GM21529 (cell line): ENCODE measurements at regions not wholly inside any gene's neighbourhood (a gene's known extent, or its start where the extent isn't known, plus 50 kb on each side); places are given as distances from the start of the nearest gene placed in this dataset.
"Not testable (repeated sequence)": the region's sequence is repeated elsewhere in the genome, so short reads cannot be mapped to it uniquely, and the experiment has no call there.

Experiments
- ATAC-seq: cut with Tn5 transposase; IDR thresholded peaks from one replicate; pipeline ENCODE4 v1.9.1; 2021; ENCODE audit not compliant: unreplicated experiment

DNA sequence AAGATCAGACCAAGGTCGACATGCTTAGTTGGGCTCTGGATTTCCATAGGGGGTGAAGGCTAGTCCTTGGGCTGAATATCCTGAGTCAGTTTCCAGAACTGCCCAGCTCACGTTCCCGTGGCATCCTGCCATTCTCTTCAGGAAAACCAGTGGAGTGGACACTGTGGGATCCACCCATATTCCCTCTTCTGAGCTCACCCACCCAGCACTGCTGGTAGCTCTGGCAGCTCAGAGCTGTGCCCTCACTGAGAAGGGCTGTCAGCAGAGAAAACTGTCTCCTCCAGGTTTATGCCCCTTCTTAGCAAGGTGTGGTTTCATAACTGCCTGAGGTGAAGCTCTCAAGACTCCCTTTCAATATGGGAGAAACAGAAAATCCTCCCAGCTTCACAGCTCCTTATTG lies 111.7 kb downstream of the GGTLC2 start:
- ATAC-seq: no peak

GRCh38 chr22:22756551-22757201 lies 112.3 kb downstream of the GGTLC2 start:
- not testable (repeated sequence) for ATAC-seq

- not testable (repeated sequence) for ATAC-seq
These were observed 113.8 kb downstream of the GGTLC2 start for GRCh38 chr22:22758101-22758807.

- ATAC-seq: no peak
These were observed 115.0 kb downstream of the GGTLC2 start for GRCh38 chr22:22759371-22759770.

- no peak for ATAC-seq
These were observed 115.6 kb downstream of the GGTLC2 start for GRCh38 chr22:22759889-22760546.

GRCh38 chr22:22761606-22761962 lies 117.2 kb downstream of the GGTLC2 start:
- no peak for ATAC-seq

DNA sequence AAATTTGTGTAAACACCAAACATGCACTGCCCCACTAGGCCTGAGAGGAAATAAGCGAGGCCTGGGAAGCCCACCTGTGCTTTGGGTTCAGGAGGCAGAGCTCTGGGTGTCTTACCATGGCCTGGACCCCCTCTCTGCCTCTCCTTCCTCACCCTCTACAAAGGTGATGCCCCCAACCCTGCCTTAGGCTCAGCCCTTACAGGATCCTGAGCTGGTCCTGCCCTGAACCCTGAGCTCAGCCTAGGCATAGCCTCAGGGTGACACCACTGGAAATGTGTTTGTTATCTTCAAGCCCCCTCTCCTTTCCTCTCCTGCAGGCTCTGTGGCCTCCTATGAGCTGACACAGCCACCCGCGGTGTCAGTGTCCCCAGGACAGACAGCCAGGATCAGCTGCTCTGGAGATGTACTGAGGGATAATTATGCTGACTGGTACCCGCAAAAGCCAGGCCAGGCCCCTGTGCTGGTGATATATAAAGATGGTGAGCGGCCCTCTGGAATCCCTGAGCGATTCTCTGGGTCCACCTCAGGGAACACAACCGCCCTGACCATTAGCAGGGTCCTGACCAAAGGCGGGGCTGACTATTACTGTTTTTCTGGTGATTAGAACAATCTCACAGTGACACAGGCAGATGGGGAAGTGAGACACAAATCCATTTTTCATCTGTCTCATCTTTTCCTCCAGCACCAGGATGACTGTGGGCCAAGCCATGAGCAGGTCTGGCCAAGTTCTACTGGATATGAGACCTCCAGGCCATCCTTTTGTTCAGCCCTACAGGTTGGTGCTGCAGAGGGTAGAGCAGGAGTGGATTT lies 117.8 kb downstream of the GGTLC2 start:
- ATAC-seq: no peak

DNA sequence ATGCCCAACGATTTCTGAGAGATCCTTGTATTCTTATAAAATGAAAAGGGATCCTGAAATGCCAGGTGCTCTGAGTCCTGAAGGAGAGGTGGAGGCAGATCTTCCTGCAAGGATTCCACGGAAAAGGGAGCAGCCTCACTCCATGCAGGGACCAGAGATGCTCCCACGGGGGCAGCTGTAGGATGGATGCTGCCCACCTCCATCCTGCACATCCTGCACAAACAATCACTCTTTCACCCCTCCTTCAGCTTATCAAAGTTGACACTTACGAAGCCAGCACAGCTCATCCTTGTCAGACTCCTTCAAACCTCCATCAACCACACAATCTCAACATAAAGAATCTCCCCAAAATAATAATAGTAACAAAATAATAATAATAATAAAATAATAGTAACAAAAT lies 119.1 kb downstream of the GGTLC2 start:
- ATAC-seq: no peak

DNA sequence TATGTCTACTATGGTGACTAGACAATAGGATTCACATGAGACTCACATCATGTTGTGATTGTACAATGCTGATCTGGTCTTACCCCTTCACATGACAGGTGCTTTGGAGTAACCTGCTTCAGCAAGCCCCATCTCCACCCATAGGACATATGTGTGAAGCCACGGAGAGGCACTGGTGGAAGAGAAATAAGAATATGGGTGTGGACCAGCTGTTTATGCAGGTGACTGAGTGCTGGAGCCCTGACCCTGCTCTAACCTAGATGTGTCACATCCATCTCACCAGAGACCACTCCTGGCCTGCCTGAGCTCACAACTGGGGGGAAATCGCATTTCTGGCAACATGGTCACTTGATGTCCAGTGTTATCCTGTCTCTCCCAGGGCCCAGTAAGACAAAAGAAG lies 119.7 kb downstream of the GGTLC2 start:
- ATAC-seq: no peak

DNA sequence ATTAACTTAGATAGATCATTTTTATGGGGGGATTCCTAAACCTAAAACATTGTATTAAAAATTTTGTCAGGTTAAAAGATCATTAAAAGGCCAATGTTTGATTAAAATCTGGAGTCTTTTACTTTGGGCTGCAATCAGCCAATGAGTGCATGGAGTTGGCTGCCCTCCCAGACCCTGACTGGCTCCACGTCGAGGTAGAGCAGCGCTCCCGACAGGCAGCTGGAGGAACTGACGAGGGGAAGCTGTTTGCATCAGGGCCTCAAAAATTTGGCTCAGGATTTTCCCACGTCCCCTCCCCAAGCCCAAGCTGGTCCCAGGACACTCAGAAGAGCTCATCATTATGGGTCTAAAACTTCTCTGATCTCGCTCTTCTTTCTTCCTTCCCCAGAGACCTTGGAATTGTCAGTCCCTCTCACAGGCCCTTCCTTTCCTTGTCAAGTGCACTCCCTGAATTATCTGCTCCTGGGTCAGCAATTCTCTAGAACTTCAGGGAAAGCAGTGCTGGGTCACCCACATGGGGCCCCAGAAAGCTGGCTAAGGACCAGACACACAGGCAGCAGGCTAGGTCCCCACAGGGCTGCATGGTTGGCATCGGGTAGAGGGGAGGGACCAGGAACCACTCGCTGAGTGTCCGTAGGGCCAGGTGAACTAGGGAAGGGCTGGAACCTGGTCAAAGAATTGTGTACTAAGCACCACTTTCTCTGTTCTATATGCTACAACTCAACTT lies 119.6 kb upstream of the IGLL5 start:
- ATAC-seq: no peak

DNA sequence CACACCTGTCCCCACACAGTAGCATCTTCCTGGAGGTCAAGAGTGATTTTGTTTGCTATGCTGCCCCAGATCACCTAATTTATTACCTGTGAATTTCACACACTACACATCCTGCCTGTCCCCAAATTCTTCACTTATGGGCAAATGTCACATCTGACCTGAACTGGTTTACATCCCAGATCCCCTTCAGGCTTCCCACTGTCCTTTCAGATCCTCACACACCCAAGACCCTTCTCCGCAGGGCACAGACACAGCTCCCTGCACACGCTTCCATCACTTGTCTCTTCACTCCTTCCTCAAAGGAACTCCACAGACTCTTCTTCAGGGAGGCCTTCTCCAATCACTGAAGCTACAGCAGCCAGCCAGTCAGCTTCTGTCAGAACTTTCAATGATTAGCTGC lies 118.7 kb upstream of the IGLL5 start:
- no peak for ATAC-seq

DNA sequence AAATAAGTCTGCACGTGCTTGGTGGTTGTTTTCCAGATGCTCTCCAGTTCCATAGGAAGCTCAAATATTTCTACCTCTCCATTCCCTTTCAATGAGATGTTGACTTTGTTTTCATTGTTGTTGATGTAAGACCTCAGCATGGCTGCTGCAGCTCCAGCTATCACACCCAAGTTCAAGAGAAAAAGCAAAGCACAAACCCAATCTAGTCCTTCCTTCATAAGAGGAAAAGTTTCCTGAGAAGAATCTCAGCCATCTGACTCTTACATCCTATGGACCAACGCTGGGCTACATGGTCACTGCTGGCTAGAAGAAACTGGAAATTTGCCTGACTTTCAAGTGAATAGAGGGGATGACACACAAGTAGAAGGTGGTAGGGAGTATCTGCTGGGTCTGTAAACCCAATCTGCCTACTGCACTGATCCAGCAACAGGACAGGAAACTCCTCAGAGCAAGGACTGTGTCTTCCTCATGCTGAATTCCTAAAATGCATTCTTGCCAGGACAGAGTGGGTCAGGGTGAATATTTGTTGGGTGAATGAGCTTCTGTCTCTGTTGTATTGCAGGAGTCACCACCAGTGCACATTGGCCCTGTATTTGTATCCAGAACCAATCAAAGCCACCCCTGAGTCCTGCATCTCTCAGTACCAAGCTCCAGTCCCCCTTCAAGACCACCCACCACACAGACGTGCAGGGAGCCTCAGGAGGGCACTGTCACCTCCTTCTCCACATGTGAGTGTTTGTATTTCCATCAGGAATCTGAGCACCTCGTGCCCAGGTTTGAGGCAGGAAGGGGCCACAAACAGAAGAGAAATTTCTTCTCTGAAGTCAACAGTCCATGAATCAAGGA lies 118.0 kb upstream of the IGLL5 start:
- ATAC-seq: no peak

GRCh38 chr22:22770280-22770871 lies 117.2 kb upstream of the IGLL5 start:
- no peak for ATAC-seq

DNA sequence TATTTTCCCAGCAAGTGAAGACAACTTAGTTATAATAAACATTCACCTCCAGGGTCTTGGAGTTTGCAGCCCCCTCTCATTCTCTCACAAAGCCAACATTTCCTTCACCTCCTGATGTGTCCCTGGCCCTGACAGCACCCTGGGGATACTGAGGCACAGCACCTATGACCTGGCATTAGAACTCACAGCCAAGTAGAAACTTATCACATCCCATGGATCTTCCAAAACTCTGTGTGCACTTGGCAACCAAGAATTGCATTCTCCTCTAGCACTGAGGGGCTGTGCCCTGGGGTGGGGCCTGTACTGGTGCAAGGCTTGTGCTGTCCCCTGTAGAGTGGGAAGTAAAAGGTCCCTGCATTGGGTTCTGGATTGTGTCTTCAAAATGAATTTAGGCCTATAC lies 116.7 kb upstream of the IGLL5 start:
- no peak for ATAC-seq

- no peak for ATAC-seq
These were observed 115.8 kb upstream of the IGLL5 start for GRCh38 chr22:22771696-22772377.

- ATAC-seq: no peak
These were observed 115.2 kb upstream of the IGLL5 start for GRCh38 chr22:22772396-22772795.

DNA sequence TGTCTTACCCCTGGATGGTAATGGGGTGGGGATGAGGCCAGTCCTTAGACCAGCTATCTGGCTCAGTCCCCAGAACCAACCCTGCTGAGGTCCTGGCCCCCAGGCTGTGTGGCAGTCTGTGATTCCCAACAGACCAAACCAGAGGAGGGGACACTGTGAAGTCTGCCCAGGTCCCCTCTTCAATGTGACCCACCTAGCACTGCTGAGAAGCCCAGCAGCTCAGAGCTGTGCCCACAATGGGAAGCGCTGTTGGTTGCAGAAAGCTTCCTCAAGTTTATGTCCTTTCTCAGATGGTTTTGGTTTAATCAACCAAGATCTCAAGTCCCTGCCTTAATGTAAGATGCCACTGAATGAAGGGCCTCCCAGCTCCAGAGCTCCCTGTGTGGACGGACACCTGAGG lies 114.7 kb upstream of the IGLL5 start:
- ATAC-seq: no peak

DNA sequence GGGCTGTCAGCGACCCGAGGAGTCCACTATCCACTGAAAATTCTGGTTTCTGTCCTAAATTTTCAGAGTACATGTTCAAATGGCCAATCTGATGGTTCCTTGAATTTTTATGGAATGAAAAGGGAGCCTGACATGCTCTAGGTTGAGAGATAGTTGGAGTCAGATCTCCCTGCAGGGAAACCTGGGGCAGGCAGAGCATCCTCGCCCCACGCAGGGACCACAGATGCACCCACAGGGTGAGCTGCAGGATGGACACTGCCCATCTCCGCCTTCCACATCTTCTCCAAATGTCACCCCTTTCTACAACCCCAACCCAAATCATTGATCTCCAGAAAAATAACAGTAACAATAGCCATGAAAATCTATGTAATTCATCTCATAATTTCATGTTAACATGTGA lies 114.2 kb upstream of the IGLL5 start:
- no peak for ATAC-seq

GRCh38 chr22:22773979-22774604 lies 113.5 kb upstream of the IGLL5 start:
- no peak for ATAC-seq
